Left ventricle myocardium inferior (tissue), 1 donor: ENCODE measurements at regions not wholly inside any gene's neighbourhood (a gene's known extent, or its start where the extent isn't known, plus 50 kb on each side); places are given as distances from the start of the nearest gene placed in this dataset.
"Not testable (repeated sequence)": the region's sequence is repeated elsewhere in the genome, so short reads cannot be mapped to it uniquely, and the experiment has no call there.

Source experiments
- DNase-seq: peaks from one replicate; pipeline ENCODE4 v3.0.0-alpha.2; 2020
- H3K27ac ChIP-seq: fragments of 200-600 bp; replicated peaks from 2 replicates; pipeline ENCODE4 v1.8.0; 2021
- H3K27me3 ChIP-seq: fragments of 200-600 bp; 2 replicates; pipeline ENCODE4 v1.8.0; 2021; ENCODE audit warnings: low read depth
- H3K36me3 ChIP-seq: fragments of 200-600 bp; 2 replicates; pipeline ENCODE4 v1.8.0; 2021
- H3K4me1 ChIP-seq: fragments of 200-600 bp; 2 replicates; pipeline ENCODE4 v1.8.0; 2021
- H3K4me3 ChIP-seq: fragments of 200-600 bp; 2 replicates; pipeline ENCODE4 v1.8.0; 2021; ENCODE audit warnings: mild to moderate bottlenecking, moderate library complexity
- H3K9me3 ChIP-seq: fragments of 200-600 bp; replicated peaks from 2 replicates; pipeline ENCODE4 v1.8.0; 2021
- intact Hi-C: fragments of 100-400 bp; cut with micrococcal nuclease; formaldehyde crosslinking; loops from one replicate; pipeline ENCODE4 v1.11.0; 2022
- TF ChIP-seq, protein P1 (sequence below): fragments of 200-600 bp; IDR thresholded peaks from 2 replicates; pipeline ENCODE4 v1.8.0; 2021; ENCODE audit warnings: antibody characterized with exemption, mild to moderate bottlenecking, borderline replicate concordance
- donor health status: DM: no; HTN: yes; CAD: no; lungs with severe emphysema.

- Histone ChIP-seq H3K27me3 (no peaks in the 10 kb centered on the region), H3K36me3 (no peaks in the 10 kb centered on the region), H3K4me3 (no peak overlapping the region), H3K9me3 (no peaks in the 10 kb centered on the region), H3K4me1 (no peaks in the 10 kb centered on the region), H3K27ac (no peak overlapping the region)
- intact Hi-C loops: no loop called here
- TF ChIP-seq, protein P1, sequence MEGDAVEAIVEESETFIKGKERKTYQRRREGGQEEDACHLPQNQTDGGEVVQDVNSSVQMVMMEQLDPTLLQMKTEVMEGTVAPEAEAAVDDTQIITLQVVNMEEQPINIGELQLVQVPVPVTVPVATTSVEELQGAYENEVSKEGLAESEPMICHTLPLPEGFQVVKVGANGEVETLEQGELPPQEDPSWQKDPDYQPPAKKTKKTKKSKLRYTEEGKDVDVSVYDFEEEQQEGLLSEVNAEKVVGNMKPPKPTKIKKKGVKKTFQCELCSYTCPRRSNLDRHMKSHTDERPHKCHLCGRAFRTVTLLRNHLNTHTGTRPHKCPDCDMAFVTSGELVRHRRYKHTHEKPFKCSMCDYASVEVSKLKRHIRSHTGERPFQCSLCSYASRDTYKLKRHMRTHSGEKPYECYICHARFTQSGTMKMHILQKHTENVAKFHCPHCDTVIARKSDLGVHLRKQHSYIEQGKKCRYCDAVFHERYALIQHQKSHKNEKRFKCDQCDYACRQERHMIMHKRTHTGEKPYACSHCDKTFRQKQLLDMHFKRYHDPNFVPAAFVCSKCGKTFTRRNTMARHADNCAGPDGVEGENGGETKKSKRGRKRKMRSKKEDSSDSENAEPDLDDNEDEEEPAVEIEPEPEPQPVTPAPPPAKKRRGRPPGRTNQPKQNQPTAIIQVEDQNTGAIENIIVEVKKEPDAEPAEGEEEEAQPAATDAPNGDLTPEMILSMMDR: no peak
- no peak for DNase-seq
Observed at GRCh38 chr5:166786178-166786577, 1505.3 kb upstream of the WWC1 start.

DNA sequence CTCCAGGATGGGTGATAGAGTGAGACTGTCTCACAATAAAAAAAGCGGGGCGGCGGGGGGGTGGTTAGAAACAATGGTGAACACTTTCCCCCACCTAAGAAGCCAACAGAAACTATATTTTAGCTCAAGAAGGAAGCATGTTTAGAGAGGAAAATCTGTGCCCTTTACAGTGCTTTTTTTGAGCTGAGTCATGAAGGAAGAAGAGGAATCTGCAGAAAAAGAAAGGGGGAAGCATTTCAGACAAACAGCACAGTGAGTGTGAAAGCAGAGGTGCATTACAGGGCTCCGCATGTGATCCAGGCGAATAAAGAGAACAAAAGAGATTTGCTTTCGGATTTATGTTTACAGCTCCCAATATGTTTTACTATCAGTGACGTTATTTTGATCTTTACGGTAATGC lies 1504.6 kb upstream of the WWC1 start:
- Histone ChIP-seq H3K9me3 (no peaks in the 10 kb centered on the region), H3K4me3 (no peak overlapping the region), H3K4me1 (no peaks in the 10 kb centered on the region), H3K36me3 (no peaks in the 10 kb centered on the region), H3K27me3 (no peaks in the 10 kb centered on the region), H3K27ac (no peak overlapping the region)
- DNase-seq: no peak
- TF ChIP-seq, protein P1: no peak
- intact Hi-C loops: no loop called here

DNA sequence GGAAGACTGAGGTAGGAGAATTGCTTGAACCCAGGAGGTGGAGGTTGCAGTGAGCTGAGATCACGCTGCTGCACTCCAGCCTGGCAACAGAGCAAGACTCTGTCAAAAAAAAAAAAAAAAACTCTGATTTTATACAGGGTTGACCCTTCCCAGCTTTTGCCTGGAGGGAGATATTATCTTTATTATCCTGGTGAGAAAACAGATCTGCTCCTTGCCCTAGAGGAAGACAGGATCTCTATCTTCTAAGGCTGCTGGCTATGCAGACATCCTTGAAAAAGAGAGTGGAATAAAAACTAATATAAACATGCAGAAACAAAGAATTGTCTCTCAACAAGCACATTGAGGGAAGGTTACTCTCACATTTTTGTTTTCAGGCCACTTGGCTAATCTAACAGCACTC lies 1503.4 kb upstream of the WWC1 start:
- TF ChIP-seq, protein P1: no peak
- no peaks in the 10 kb centered on the region for H3K27me3 ChIP-seq
- no peaks in the 10 kb centered on the region for H3K36me3 ChIP-seq
- H3K9me3 ChIP-seq: no peaks in the 10 kb centered on the region
- intact Hi-C loops: no loop called here
- H3K4me1 ChIP-seq: no peaks in the 10 kb centered on the region
- no peak for DNase-seq
- no peak overlapping the region for H3K4me3 ChIP-seq
- H3K27ac ChIP-seq: no peak overlapping the region

- Histone ChIP-seq H3K27me3 (no peaks in the 10 kb centered on the region), H3K27ac (no peak overlapping the region), H3K36me3 (no peaks in the 10 kb centered on the region), H3K4me1 (no peaks in the 10 kb centered on the region), H3K9me3 (no peaks in the 10 kb centered on the region), H3K4me3 (no peak overlapping the region)
- no peak for DNase-seq
- intact Hi-C loops: no loop called here
- TF ChIP-seq, protein P1: no peak
Observed at GRCh38 chr5:166795756-166796155, 1495.7 kb upstream of the WWC1 start.

DNA sequence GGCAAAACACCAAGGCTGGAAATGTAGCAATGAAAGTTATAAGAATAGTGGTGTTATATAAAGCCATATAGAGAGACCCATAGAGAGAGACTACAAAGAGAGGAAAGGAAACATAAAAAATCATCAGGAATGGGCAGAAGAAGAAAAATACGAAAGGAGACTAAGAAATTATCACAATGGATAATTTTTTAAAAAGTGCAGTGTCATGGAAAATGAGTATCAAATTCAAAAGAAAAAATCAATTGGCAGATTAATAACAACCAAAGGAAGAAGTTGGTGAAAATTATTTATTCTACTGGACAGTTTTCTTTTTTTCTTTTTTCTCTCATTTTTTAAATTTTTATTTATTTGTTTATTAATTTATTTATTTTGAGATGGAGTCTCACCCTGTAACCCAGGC lies 1488.4 kb upstream of the WWC1 start:
- H3K9me3 ChIP-seq: no peaks in the 10 kb centered on the region
- no peak overlapping the region for H3K4me3 ChIP-seq
- no peaks in the 10 kb centered on the region for H3K4me1 ChIP-seq
- no peak overlapping the region for H3K27ac ChIP-seq
- TF ChIP-seq, protein P1: no peak
- DNase-seq: no peak
- H3K27me3 ChIP-seq: no peaks in the 10 kb centered on the region
- intact Hi-C loops: no loop called here
- H3K36me3 ChIP-seq: no peaks in the 10 kb centered on the region

GRCh38 chr5:166804223-166804622 lies 1487.2 kb upstream of the WWC1 start:
- not testable (repeated sequence) for H3K27me3 ChIP-seq, H3K36me3 ChIP-seq

DNA sequence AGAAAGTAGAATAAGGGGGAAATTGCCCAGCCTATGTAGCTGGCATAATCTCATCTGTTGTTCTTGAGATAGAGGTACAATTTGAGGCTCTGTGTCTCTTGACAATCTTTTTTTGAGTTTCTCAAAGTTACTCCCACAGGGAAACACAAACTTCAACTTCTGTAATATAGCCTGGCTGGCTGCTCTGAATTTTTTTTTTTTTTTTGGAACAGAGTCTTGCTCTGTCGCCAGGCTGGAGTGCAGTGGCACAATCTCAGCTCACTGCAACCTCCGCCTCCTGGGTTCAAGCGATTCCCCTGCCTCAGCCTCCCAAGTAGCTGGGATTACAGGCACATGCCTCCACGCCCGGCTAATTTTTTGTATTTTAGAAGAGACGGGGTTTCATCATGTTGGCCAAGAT lies 1486.8 kb upstream of the WWC1 start:
- H3K4me1 ChIP-seq, H3K27me3 ChIP-seq, H3K4me3 ChIP-seq, intact Hi-C loops, H3K27ac ChIP-seq, H3K36me3 ChIP-seq, DNase-seq, H3K9me3 ChIP-seq: not testable (repeated sequence)

More at GRCh38 chr5:166804223-166804622, 1487.2 kb upstream of the WWC1 start:
- H3K4me3 ChIP-seq, H3K27ac ChIP-seq, H3K9me3 ChIP-seq, DNase-seq, intact Hi-C loops, H3K4me1 ChIP-seq: not testable (repeated sequence)

DNA sequence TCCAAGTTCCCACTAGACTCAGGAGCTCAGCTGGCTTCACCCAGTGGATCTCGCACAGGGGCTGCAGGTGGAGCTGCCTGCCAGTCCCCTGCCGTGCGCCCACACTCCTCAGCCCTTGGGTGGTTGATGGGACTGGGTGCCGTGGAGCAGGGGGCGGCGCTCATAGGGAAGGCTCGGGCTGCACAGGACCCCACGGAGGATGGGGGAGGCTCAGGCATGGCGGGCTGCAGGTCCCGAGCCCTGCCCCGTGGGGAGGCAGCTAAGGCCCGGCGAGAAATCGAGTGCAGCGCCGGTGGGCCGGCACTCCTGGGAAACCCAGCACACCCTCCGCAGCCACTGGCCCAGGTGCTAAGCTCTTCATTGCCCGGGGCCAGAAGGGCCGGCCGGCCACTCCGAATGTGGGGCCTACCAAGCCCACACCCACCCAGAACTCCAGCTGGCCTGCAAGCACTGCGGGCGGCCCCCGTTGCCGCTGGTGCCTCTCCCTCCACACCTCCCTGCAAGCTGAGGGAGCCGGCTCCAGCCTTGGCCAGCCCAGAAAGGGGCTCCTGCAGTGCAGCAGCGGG lies 1481.3 kb upstream of the WWC1 start:
- H3K36me3 ChIP-seq, intact Hi-C loops, H3K4me1 ChIP-seq, DNase-seq, H3K4me3 ChIP-seq, H3K27ac ChIP-seq, H3K27me3 ChIP-seq: not testable (repeated sequence)
- peaks cover 12% of the 10 kb centered on the region for H3K9me3 ChIP-seq
